IMR-90 (cell line): ENCODE measurements at regions not wholly inside any gene's neighbourhood (a gene's known extent, or its start where the extent isn't known, plus 50 kb on each side); places are given as distances from the start of the nearest gene placed in this dataset.

Source experiments
- ATAC-seq: fragments of 200-7000 bp; cut with Tn5 transposase; 2 replicates; pipeline ENCODE4 v1.9.1; 2020; ENCODE audit warnings: low read depth, mild to moderate bottlenecking, moderate library complexity
- BruUV-seq: library from RNA; stranded (reverse); fragments of 400-500 nt; replicated peaks from 2 replicates; lab custom pipeline; 2021; lab: Mats Ljungman, UMichigan
- CTCF ChIA-PET: fragments of 300-600 bp; formaldehyde crosslinking; extraction: SDS; loops from one replicate; lab custom pipeline; 2021; ENCODE audit warnings: antibody characterized with exemption; lab: Yijun Ruan, JAX
- POLR2A ChIA-PET: fragments of 300-600 bp; sonication (Branson Sonifier 250); formaldehyde crosslinking; loops from one replicate; lab custom pipeline; 2022; ENCODE audit warnings: antibody characterized with exemption; ENCODE audit not compliant: unreplicated experiment; lab: Charles Lee
- DNase-seq: peaks from one replicate; pipeline ENCODE4 v3.0.0; 2013
- H2AFZ ChIP-seq: replicated peaks from 2 replicates; pipeline ENCODE3; 2013; ENCODE audit warnings: low read length, mild to moderate bottlenecking; ENCODE audit not compliant: poor library complexity
- H2AK5ac ChIP-seq: 2 replicates; pipeline ENCODE4 v1.6.1; 2013; ENCODE audit warnings: low read depth, low read length, inconsistent platforms
- H2AK9ac ChIP-seq: replicated peaks from 2 replicates; pipeline ENCODE3; 2013; ENCODE audit warnings: mild to moderate bottlenecking, low read depth, low read length, moderate library complexity; ENCODE audit not compliant: poor library complexity
- H2BK120ac ChIP-seq: 2 replicates; pipeline ENCODE4 v1.6.1; 2013; ENCODE audit warnings: low read depth, low read length, inconsistent platforms
- H2BK15ac ChIP-seq: 3 replicates; pipeline ENCODE4 v1.6.1; 2013; ENCODE audit warnings: low read depth, low read length, inconsistent platforms
- H2BK20ac ChIP-seq: 2 replicates; pipeline ENCODE4 v1.6.1; 2013; ENCODE audit warnings: low read depth, mild to moderate bottlenecking, inconsistent platforms, low read length, moderate library complexity
- H2BK5ac ChIP-seq: 2 replicates; pipeline ENCODE4 v1.6.1; 2013; ENCODE audit warnings: mild to moderate bottlenecking, low read depth, low read length, inconsistent platforms; ENCODE audit not compliant: poor library complexity, severe bottlenecking
- H3K14ac ChIP-seq: replicated peaks from 2 replicates; pipeline ENCODE4 v1.6.1; 2013; ENCODE audit warnings: low read depth, low read length, inconsistent platforms
- H3K18ac ChIP-seq: 2 replicates; pipeline ENCODE4 v1.6.1; 2013; ENCODE audit warnings: low read depth, low read length, control low read depth
- H3K23ac ChIP-seq: 2 replicates; pipeline ENCODE4 v1.6.1; 2013; ENCODE audit warnings: low read depth, low read length, inconsistent platforms
- H3K27ac ChIP-seq: 2 replicates; pipeline ENCODE4 v1.5.1; 2013; ENCODE audit warnings: mild to moderate bottlenecking, control low read depth, low read length; ENCODE audit not compliant: insufficient read depth
- H3K27me3 ChIP-seq: 2 replicates; pipeline ENCODE4 v1.6.1; 2013; ENCODE audit warnings: low read length; ENCODE audit not compliant: control insufficient read depth, insufficient read depth
- H3K36me3 ChIP-seq: 2 replicates; pipeline ENCODE4 v1.6.1; 2013; ENCODE audit warnings: low read length, mixed read lengths; ENCODE audit not compliant: control insufficient read depth, insufficient read depth
- H3K4ac ChIP-seq: 2 replicates; pipeline ENCODE4 v1.6.1; 2013; ENCODE audit warnings: low read depth, low read length, inconsistent platforms
- H3K4me1 ChIP-seq: 2 replicates; pipeline ENCODE4 v1.6.1; 2013; ENCODE audit warnings: low read length, mixed read lengths; ENCODE audit not compliant: control insufficient read depth, insufficient read depth
- H3K4me2 ChIP-seq: 2 replicates; pipeline ENCODE4 v1.6.1; 2013; ENCODE audit warnings: low read depth, mild to moderate bottlenecking, control low read depth, low read length, moderate library complexity
- H3K4me3 ChIP-seq: 2 replicates; pipeline ENCODE4 v1.5.1; 2013; ENCODE audit warnings: low read depth, mild to moderate bottlenecking, control low read depth, low read length, moderate library complexity; ENCODE audit not compliant: insufficient read depth
- H3K56ac ChIP-seq: 2 replicates; pipeline ENCODE4 v1.6.1; 2013; ENCODE audit warnings: low read length, inconsistent platforms; ENCODE audit not compliant: insufficient read depth; ENCODE audit errors: extremely low read depth
- H3K79me1 ChIP-seq, 2 experiments: 2 replicates each; pipeline ENCODE4 v1.6.1; 2013; ENCODE audit warnings: low read length in 2 of 2, inconsistent platforms in 1 of 2, low read depth in 1 of 2
- H3K9ac ChIP-seq: 2 replicates; pipeline ENCODE4 v1.6.1; 2013; ENCODE audit warnings: low read depth, low read length, control low read depth
- H3K9me1 ChIP-seq: 2 replicates; pipeline ENCODE4 v1.6.1; 2013; ENCODE audit warnings: low read length, inconsistent platforms; ENCODE audit not compliant: insufficient read depth
- H3K9me3 ChIP-seq: 2 replicates; pipeline ENCODE4 v1.6.1; 2013; ENCODE audit warnings: low read length; ENCODE audit not compliant: control insufficient read depth, insufficient read depth
- H4K20me1 ChIP-seq: 2 replicates; pipeline ENCODE4 v1.6.1; 2013; ENCODE audit warnings: low read length, inconsistent platforms; ENCODE audit not compliant: insufficient read depth
- H4K5ac ChIP-seq: 2 replicates; pipeline ENCODE4 v1.6.1; 2013; ENCODE audit warnings: mild to moderate bottlenecking, low read depth, low read length, control low read depth
- H4K8ac ChIP-seq, 2 experiments: 2 replicates each; pipeline ENCODE4 v1.6.1; 2013; ENCODE audit warnings: low read depth in 2 of 2, low read length in 2 of 2, control low read depth in 1 of 2, inconsistent platforms in 1 of 2
- H4K91ac ChIP-seq: 2 replicates; pipeline ENCODE4 v1.6.1; 2013; ENCODE audit warnings: low read depth, low read length, inconsistent platforms; ENCODE audit not compliant: insufficient read depth
- BHLHE40 ChIP-seq: fragments of 150-350 bp; IDR thresholded peaks from 2 replicates; pipeline ENCODE4 v1.6.1; 2016; ENCODE audit warnings: mild to moderate bottlenecking, low read depth, low read length
- CEBPB ChIP-seq: IDR thresholded peaks from 2 replicates; pipeline ENCODE4 v1.6.1; 2012; ENCODE audit warnings: low read depth, low read length, improper control_type of control experiment
- CHD1 ChIP-seq: IDR thresholded peaks from 2 replicates; pipeline ENCODE4 v1.6.1; 2012; ENCODE audit warnings: low read depth, low read length, improper control_type of control experiment
- CTCF ChIP-seq: conservative IDR thresholded peaks from 2 replicates; pipeline ENCODE4 v1.5.1; 2012; ENCODE audit warnings: mild to moderate bottlenecking, low read depth, low read length, improper control_type of control experiment
- FOS ChIP-seq: fragments of 150-350 bp; IDR thresholded peaks from 2 replicates; pipeline ENCODE4 v1.6.1; 2016; ENCODE audit warnings: low read depth, low read length
- MAFK ChIP-seq: IDR thresholded peaks from 2 replicates; pipeline ENCODE4 v1.6.1; 2012; ENCODE audit warnings: low read depth, low read length, improper control_type of control experiment
- MAZ ChIP-seq: IDR thresholded peaks from 2 replicates; pipeline ENCODE4 v1.6.1; 2012; ENCODE audit warnings: low read depth, mild to moderate bottlenecking, low read length, improper control_type of control experiment, moderate library complexity, borderline replicate concordance
- MXI1 ChIP-seq: IDR thresholded peaks from 2 replicates; pipeline ENCODE4 v1.6.1; 2012; ENCODE audit warnings: low read depth, mild to moderate bottlenecking, low read length, moderate library complexity, borderline replicate concordance
- NFE2L2 ChIP-seq: fragments of 150-350 bp; IDR thresholded peaks from 2 replicates; pipeline ENCODE4 v1.6.1; 2016; ENCODE audit warnings: low read depth, mild to moderate bottlenecking, low read length
- POLR2A ChIP-seq: IDR thresholded peaks from 2 replicates; pipeline ENCODE4 v1.6.1; 2012; ENCODE audit warnings: mild to moderate bottlenecking, low read depth, low read length
- RAD21 ChIP-seq: IDR thresholded peaks from 2 replicates; pipeline ENCODE4 v1.6.1; 2012; ENCODE audit warnings: low read length, improper control_type of control experiment
- RCOR1 ChIP-seq: IDR thresholded peaks from 2 replicates; pipeline ENCODE4 v1.6.1; 2012; ENCODE audit warnings: mild to moderate bottlenecking, low read length, improper control_type of control experiment; ENCODE audit not compliant: insufficient replicate concordance
- RFX5 ChIP-seq: IDR thresholded peaks from 2 replicates; pipeline ENCODE4 v1.8.0; 2012; ENCODE audit warnings: low read depth, mild to moderate bottlenecking, low read length, moderate library complexity
- SMC3 ChIP-seq: fragments of 150-350 bp; IDR thresholded peaks from 2 replicates; pipeline ENCODE4 v1.6.1; 2016; ENCODE audit warnings: low read depth, mild to moderate bottlenecking, antibody characterized with exemption, low read length, moderate library complexity
- USF2 ChIP-seq: fragments of 150-350 bp; IDR thresholded peaks from 2 replicates; pipeline ENCODE4 v1.6.1; 2017; ENCODE audit warnings: mild to moderate bottlenecking, antibody characterized with exemption, low read length, low read depth
- WGBS, 2 experiments: methylation state at CpG; one replicate each; pipeline versions ENCODE4 v1.1.5 to v1.1.7; 2013; ENCODE audit warnings: missing lambda C conversion rate in 2 of 2; ENCODE audit not compliant: insufficient read length in 1 of 2; ENCODE audit errors: extremely low coverage in 2 of 2; 5-methylcytosine and 5-hydroxymethylcytosine counted together
- dilution Hi-C: fragments of 300-500 bp; cut with HindIII; formaldehyde crosslinking; loops from one replicate; pipeline ENCODE4 v1.14.3; 2018; ENCODE audit warnings: low sequenced_read_pairs; ENCODE audit not compliant: unreplicated experiment
- in situ Hi-C: fragments of 300-500 bp; cut with MboI; formaldehyde crosslinking; loops from 3 replicates; pipeline ENCODE4 v1.14.3; 2019; ENCODE audit warnings: low sequenced_read_pairs, inconsistent platforms, mixed read lengths
- intact Hi-C: fragments of 100-400 bp; cut with micrococcal nuclease; formaldehyde crosslinking; loops from 2 replicates; pipeline ENCODE4 v1.10.0; 2022
- TF ChIP-seq, protein P1 (sequence below): fragments of 150-350 bp; IDR thresholded peaks from 2 replicates; pipeline ENCODE4 v1.6.1; 2016; ENCODE audit warnings: low read depth, mild to moderate bottlenecking, low read length, moderate library complexity, borderline replicate concordance

GRCh38 chr11:134470238-134470637, 58.2 kb upstream of the B3GAT1 start:
- Histone ChIP-seq H3K4ac (no peak overlapping the region), H2AFZ (no peak overlapping the region), H4K91ac (no peak overlapping the region), H3K9ac (no peak overlapping the region), H4K8ac (no peak overlapping the region), H3K9me3 (peaks cover 58% of the 10 kb centered on the region), H3K79me1 (no peaks in the 10 kb centered on the region), H2BK120ac (no peak overlapping the region), H3K36me3 (no peaks in the 10 kb centered on the region), H4K5ac (no peak overlapping the region), H3K4me1 (no peaks in the 10 kb centered on the region), H3K9me1 (no peaks in the 10 kb centered on the region), H4K20me1 (no peaks in the 10 kb centered on the region), H3K4me2 (no peak overlapping the region), H3K4me3 (no peak overlapping the region), H3K56ac (no peak overlapping the region), H3K27me3 (no peaks in the 10 kb centered on the region), H2BK15ac (no peak overlapping the region), H3K23ac (no peak overlapping the region), H3K14ac (no peak overlapping the region), H2AK9ac (no peak overlapping the region), H3K18ac (no peak overlapping the region), H2BK20ac (no peak overlapping the region), H3K27ac (no peak overlapping the region), H2AK5ac (no peak overlapping the region), H2BK5ac (no peak overlapping the region)
- ChIA-PET CTCF (no interaction called here), POLR2A (no interaction called here)
- no peak for DNase-seq
- in situ Hi-C loops (no loop called here), intact Hi-C loops (no loop called here), dilution Hi-C loops (no loop called here)
- WGBS, 2 experiments = no CpG with 5 or more reads among the region's 6 CpGs
- no peak for TF ChIP-seq MXI1
- TF ChIP-seq RCOR1 = no peak
- TF ChIP-seq NFE2L2 = no peak
- no peak for TF ChIP-seq CEBPB
- TF ChIP-seq FOS = no peak
- TF ChIP-seq MAZ = no peak
- TF ChIP-seq RAD21 = no peak
- TF ChIP-seq POLR2A = no peak
- TF ChIP-seq MAFK = no peak
- TF ChIP-seq SMC3 = no peak
- TF ChIP-seq USF2 = no peak
- no peak for TF ChIP-seq RFX5
- TF ChIP-seq, protein P1, sequence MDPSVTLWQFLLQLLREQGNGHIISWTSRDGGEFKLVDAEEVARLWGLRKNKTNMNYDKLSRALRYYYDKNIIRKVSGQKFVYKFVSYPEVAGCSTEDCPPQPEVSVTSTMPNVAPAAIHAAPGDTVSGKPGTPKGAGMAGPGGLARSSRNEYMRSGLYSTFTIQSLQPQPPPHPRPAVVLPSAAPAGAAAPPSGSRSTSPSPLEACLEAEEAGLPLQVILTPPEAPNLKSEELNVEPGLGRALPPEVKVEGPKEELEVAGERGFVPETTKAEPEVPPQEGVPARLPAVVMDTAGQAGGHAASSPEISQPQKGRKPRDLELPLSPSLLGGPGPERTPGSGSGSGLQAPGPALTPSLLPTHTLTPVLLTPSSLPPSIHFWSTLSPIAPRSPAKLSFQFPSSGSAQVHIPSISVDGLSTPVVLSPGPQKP = no peak
- no peak for TF ChIP-seq CHD1
- no peak for TF ChIP-seq BHLHE40
- no peak for TF ChIP-seq CTCF
- BruUV-seq = no TSS peak
- ATAC-seq = no peak
